ENCODE measurements at regions not wholly inside any gene's neighbourhood (a gene's known extent, or its start where the extent isn't known, plus 50 kb on each side); places are given as distances from the start of the nearest gene placed in this dataset.

DNA sequence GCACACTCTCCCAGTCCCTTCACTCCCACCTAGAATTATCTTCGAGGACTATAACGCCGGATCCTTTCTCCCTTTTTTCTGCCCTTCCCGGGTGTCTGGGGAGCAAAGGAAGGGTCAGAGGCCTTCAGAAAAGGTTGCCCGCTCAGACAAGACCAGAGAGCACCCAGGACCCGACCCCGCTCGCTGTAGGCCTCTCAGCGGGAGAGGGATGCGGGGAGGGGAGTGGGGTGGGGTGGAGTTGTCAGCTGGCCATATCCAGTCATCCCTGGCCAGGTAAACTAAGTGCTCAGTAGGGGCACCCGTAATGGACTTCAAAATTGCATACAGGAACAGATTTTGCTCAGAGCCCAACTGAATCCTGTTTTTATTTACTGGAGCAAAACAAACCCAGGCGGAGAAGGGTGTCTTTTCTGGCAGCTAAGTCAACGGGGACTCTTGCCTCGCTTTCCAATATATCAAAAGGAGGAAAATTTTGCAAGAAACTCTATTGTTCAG lies 65.0 kb downstream of the NOL4 start:
- no peak for ATAC-seq

DNA sequence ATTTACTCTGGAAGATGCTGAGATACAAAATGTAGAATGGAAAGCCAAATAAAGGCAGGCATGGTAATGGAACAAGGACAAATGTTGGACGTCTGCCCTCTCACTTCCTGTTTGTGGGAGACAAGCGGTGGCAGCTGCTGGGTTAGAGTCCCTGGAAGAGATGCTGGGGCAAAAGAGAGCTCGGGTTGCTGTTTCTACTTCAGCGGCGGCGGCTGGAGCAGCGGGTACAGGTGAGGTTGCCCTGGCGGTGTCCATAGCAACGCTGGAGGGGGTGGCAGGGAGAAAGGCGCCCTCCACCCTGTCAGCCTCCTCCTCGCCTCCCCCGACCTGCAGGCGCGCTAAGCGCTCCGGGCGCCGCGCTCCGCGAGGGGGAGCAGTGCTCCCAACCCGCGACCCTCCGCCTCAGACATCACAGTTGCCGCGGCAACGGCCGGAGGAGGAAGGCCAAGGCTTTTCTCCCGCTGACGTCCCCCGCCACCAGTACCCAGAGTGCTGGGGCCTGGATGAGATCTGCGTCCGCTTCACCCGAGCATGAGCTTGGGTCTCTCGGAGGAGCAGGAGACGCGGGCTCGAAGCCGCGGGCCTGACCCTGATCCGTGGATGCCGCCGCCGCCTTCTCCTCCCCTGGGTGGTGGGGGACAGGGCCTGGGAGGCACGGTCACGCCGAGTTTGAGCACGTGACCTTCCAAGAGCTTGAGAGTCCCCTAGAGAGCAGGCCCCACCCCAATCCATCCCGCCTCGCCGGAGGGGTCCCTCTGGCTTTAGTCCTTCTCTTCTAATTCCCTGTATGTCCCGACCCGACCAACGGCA lies 65.6 kb downstream of the NOL4 start:
- ATAC-seq, result peak in 1 of 2 donors; percentile 17

DNA sequence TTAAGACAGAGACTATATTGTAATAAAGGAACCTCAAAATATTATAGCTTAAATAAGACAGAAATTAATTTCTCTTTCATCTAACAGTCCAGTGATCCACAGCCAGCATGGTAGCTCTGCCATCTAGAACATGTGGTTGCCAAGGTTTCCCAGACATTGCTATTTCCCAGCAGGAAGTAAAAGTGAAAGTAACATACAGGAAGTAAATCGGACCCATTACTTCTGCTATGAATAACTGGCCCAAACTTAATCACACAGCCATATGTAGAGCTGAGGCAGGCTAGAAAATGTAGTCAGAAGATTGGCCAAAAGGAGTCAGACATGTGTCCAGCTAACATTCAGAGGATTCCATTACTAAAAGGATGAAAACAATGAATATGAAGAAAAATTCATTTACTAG lies 71.0 kb downstream of the NOL4 start:
- ATAC-seq, result no peak

DNA sequence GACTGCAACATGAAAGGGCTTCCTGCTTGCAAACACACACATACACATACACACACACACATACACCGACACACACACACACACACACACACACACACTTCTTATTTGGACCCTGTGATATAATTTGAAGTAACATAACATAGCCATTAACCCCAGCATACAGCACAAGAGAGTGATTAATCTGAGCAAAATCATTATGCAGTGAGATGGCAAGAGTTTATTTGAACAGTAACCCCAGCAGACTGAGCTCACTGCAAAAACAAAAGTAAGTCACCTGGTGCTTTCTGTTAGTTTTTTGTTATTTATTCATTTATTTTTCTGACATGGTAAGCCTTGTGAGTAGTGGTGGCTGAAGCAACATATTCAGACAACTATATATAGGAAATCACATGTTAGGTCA lies 93.7 kb downstream of the NOL4 start:
- ATAC-seq, result no peak

DNA sequence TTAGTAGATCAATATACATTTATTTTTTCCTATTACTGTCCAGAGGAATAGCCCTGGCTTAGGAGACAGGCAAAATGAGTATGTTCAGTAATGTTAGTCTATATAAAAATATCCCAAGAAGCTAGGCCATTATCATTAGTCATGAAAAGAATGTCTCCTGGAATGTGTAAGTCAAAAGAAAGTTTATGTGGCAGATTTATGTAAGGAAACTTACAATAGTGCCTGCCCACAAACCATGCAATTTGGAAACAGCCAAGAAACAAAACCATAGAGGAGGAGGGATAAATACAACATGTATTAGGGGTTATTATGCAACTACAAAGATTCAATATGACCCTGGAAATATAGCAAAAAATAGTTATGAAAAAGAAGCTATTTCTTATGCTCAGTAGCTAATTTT lies 96.3 kb downstream of the NOL4 start:
- ATAC-seq, result no peak

DNA sequence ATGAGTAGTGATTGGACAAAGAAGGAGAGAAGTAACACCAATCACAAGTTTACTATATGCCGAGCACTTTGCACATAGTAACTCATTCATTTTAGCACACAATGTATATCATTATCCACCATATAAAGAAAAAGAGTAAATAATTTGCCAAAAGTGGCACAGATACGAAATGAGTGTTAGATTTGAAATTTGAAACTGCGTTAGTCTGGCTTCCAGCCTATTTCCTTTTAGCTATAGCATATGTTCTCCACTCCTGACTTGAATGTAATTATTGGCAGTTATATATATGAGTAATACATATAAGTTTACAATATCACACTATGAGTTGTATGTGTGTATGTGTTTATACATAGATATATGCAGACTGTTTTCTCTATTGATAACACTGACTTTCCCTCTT lies 98.6 kb downstream of the NOL4 start:
- no peak for ATAC-seq

DNA sequence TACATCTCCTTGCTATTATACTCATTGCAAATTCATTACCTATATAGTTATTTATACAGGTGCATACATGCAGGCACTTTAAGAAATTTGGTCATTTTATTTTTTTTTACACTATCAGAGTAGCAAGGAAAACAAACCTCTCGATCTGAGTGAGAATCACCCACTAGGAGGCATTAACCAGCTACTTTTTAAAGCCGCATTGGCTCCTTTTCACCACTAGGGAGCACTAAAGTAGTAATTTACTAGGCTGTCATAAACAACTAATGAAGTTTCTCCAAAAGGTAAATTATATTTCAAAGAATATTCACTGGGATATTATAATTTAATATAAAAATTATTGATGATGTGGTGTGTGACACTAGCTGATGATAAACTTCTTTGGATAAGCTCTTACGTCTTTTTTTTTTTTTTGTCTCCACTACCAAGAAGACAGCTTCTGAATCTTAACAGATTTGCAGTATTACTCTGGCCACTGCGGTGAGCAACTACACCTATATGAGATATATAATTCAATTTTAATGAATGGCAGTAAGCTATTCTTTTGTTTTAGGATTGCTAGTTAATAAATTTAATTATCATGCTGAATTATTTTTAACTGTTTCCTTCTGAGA lies 101.9 kb downstream of the NOL4 start:
- ATAC-seq, result no peak

DNA sequence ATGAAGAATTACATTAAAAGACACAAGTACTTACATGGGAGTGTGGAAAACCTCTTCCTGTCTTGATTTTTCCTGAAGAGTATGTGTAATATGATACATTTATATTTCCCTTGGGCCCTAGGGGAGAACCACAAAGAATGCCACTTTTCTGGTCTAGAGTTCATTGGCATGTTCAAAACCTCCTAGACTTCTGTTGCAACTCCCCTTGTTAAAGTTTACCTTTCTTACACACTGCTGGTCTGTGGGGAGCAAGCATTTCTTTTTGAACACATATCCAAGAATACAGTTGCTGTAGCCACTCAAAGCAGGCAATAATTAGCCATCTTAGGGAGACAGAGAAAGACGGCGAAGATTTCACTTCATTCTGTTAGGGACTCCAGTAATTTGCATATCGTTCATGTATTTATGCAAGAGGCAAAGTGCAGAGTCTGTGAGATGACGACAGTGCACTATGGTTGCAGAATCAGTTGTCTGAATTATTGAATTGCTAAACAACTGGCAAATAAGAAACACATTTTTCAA lies 103.5 kb downstream of the NOL4 start:
- ATAC-seq, result no peak

DNA sequence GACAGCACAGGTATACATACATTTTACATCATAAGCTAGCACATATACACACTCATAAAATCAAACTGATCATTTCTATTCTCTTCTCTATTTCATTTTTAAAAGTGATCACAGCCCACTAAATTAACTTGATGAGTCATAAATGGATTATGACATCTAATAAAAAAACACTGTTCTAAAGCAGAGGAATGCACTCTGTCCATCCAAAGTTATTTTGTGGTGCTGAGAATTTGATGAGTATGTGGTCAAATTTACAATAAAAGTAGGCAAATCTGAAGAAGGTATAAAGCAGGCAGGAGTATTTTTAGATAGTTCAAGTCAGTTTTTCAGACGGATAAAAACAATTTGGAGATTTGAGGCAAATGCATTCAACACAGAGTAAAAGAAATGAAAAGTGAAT lies 104.4 kb downstream of the NOL4 start:
- ATAC-seq, result no peak

DNA sequence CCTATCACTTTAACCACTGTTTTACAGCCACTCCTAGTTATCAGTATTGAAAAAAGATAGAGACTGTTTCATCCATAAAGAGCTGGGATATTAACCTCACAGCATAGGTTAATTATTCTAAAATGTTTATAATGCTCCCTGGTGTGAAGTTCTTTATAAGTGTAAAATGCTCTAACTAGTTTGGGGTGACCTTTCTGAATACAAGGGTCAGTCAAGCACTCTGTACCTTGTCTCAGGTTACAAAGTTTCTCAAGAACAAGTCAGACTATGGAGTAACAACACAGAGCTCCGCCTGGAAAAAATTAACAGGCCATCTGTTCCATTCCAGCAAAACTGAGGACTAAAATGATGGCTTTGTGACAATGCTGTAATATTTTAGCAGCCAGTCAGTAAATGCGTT lies 107.4 kb downstream of the NOL4 start:
- ATAC-seq, result no peak

DNA sequence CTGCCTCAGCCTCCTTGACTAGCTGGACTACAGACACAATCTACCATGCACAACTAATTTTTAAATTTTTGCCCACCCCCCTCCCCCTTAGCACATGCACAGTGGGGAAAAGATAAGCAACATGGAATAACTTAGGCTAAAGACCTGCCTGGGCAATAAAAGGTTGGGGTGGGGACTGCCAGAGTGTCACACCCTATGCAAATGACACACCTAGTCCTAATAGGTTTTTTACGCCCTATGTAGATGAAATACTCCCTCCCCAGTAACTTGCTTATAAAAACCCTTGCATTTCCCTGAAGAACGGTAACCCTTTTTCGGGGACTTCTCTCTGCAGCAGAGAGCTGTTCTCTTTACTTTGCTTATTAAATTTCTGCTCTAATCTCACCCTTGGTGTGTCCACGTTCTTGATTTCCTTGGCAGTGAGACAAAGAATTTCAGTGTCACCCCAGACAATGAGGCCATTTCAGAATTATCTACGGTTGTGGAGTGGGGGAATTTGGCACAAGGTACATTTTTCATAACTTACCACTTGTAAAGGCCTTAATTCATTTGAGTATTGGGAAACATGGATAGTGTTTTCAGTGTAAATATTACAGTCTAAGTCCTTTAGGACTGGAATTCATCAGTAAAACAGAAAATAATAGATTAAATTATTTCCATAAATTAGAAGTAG lies 109.2 kb downstream of the NOL4 start:
- no peak for ATAC-seq

DNA sequence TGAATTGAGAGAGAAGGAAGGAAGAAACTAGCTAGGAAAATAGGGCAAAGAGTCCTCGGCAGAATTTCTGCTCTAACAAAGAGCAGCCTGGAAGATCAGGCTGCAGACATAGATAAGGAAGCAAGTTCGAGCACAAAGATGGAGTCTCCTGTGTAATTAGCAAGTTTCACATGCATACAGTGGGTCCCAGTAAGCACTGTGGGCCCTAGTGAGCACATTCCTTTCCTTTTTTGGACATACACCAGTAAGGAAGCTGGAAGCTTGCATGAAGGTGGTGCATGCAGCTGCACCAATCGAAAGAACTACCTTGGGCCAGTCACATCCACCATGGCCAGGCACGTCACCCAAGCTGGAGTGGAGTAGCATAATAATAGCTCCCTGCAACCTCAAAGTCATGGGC lies 109.7 kb downstream of the NOL4 start:
- ATAC-seq, result no peak

DNA sequence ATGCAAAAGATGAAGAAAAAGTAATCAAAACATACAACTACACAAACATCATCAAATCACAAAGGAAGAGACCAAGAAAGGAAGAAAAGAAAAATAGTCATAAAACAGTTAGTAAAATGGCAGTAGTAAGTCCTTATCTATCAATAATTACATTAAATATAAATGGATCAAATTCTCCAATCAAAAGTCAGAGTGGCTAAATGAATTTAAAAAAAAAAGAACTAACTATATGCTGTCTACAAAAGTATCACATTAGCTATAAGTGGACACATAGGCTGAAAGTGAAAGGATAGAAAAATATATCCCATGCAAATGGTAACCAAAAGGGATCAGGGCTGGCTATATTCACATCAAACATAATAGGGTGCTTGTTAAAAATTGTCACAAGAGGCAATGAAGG lies 116.5 kb downstream of the NOL4 start:
- no peak for ATAC-seq

DNA sequence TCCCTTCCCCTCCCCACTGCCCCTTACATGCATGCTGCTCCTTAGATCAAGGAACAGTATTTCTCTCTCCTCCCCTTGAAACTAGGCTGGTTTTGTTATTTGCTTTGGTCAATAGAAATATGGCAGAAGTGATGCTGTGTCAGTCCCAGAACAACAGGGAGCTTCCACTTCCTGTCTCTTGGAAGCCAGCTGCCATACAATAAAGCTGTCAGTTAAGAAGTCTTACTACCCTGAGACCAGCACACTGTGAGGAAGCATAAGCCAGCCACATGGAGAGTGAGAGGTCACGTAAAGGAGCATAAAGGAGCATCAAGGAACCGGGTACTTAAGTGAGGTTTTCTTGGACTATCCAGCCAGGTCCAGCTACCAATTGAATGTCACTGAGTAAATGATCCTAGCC lies 126.6 kb downstream of the NOL4 start:
- no peak for ATAC-seq

DNA sequence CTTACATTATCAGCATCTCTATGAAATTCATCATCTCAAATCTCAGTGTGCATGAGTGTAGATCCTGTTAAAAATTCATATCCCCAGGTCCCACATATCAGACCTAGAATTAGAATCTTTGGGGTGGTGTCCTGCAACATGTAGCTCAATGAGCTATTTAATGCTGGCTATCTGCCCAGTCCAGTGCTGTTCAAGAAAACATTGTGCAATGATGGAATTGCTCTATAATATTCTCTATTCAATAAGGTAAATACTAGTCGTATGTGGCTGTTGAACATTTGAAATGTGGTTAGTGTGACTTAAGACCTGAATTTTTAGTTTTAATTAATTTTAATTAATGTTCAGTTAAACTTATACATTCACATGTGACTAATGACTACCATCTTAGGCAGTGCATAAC lies 127.4 kb downstream of the NOL4 start:
- no peak for ATAC-seq

DNA sequence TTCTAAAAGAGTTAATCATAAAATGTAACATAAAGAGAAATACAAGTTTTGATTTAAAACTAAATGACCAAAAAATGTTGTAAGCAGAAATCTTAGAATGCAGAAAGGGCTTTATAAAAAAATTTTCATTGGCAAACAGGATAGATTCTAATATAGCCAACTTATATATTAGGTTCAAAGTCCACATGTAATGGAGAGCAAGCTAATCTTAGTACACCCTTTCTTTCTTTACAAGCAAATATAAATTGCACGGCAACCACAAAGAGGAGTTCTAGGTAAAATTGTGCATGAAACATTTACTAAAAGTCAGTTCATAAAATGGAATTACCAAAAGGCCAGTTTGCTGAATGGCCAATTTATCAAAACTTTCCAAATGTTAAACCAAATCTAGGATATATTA lies 130.6 kb downstream of the NOL4 start:
- no peak for ATAC-seq

DNA sequence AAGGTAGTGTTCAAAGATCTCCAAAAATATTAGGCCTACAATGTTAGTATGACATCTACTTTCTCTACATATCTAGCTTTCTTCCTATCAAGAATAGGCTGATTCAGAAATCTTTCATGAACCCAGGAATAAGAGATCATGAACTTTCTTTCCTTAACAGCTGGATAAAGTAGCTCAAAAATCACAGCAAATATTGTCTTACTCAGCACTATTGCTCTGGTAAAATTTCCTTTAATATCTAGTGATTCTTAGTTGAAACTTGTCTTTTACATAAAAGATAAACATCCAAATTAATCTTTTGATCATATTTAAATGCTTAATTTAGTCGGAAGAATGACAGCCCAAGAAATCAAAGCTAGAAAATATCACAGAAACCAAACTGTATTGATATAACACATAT lies 131.9 kb downstream of the NOL4 start:
- ATAC-seq, result no peak

DNA sequence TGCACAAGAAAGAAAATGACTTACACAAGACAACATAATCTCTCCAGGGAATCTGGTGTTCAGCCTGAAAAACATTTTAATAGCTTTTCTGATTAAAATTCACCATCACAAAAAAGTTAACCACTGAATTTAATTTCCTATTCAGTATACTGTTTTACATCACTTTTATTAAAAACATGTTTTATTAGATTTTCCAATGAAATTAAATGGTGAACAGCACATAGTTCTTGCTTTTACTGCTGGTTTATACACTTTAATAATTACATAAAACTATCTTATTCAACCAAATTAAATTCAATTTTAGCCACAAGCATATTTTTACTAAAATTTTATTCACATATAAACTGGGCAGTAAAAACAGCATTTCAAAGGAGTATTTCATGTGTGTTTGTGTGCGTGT lies 138.3 kb downstream of the NOL4 start:
- ATAC-seq, result no peak

DNA sequence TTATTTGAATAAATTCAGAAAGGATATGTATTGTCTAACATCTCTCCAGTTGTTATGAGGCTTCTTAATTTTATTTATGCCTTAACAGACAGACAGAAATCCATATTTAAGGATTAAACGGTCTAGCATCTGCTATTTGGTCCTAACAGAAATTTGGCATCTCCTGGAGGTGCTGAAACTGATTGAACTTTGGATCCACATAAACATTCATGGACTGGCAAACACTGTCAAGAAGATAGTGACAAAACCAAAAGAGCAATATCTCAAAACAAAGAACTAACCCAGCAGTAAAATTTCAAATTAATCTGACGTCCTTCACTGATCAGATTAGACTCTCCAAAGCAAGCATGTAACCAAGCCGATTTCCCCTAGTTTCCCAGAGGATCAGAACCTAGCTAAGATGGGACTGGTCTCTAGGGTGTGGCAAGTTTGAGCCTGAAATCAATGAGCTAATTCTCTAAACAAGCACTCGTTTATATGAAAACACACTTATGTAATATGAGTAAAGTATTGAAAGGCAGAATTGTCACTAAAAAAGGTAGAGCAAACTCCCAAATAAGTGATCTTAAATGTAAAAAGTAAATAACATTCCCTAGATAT lies 139.5 kb downstream of the NOL4 start:
- ATAC-seq, result no peak

DNA sequence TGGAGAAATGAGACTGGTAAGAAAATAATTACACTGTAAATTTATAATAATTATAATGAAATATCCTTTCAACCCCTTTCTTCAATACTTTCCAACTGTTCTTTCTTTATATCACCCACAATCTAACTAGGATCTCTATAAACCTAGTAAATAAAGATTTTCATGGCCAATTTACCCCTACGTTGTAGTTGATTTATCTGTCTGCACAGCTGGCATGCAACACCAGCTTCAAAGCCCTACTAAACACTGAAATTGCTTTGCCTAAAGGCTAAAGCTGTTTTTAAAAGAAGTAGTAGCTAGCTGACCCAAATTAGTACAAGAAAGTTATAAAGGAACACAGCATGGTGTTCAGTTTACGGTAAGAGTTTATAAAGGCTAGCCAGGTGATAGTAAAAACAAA lies 140.1 kb downstream of the NOL4 start:
- no peak for ATAC-seq

DNA sequence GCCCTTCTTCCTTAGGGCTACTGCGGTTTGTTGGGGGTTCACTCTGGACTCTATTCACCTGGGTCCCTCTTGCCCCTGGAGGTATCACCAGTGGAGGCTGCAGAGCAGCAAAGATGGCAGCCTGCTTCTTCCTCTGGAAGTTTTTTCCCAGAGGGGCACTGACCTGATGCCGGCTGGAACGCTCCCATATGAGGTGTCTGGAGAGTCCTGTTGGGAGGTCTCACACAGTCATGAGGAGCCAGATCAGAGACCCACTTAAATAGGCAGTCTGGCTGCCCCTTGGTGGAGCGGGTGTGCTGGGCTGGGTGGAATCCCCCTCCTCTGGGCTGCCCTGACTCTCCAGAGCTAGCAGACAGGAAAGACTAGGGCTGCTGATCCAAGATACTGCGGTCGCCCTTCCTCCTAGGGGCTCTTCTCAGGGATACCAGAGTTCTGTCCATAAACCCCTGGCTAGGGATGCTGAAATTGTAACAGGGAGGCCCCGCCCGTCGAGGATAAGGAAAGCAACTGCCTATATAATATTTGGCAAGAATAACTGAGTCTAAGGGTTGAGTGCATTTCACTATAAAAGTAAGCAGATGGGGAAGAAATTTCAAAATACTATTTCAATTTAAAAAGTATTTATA lies 140.7 kb downstream of the NOL4 start:
- no peak for ATAC-seq

DNA sequence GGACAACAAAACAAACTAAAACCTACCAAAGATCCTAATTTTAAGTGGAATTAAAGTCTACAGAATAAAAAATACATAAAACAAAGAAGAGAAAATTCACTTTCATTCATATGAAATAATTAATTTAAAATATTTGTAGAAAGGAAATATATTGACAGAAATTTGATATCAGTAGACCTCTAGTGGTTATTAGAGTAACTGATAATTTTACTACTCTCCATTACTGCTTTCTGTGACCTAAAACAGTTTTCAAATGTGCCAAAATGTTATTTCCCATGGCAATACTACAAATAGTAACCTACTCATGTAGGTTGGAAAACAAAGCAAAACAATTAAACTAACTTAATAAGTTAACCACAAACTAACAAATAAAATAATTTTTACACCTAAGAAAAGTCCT lies 147.1 kb downstream of the NOL4 start:
- no peak for ATAC-seq

All from activated CD4-positive, CD25-positive, alpha-beta regulatory T cell treated with anti-CD3 and anti-CD28 coated beads, Interleukin-2, amount 50 U/mL, for 24 hours (primary cell).